Ishikawa (cell line): ENCODE measurements at regions not wholly inside any gene's neighbourhood (a gene's known extent, or its start where the extent isn't known, plus 50 kb on each side); places are given as distances from the start of the nearest gene placed in this dataset.

Experiments used
- CEBPB ChIP-seq: IDR thresholded peaks from 2 replicates; pipeline ENCODE4 v1.6.1; 2012
- EGR1 ChIP-seq: IDR thresholded peaks from 2 replicates; pipeline ENCODE4 v1.6.1; 2012
- EP300 ChIP-seq: IDR thresholded peaks from 2 replicates; pipeline ENCODE4 v1.6.1; 2012; ENCODE audit warnings: borderline replicate concordance
- FOXM1 ChIP-seq: IDR thresholded peaks from 2 replicates; pipeline ENCODE4 v1.6.1; 2012; ENCODE audit warnings: low read depth, borderline replicate concordance
- RAD21 ChIP-seq: IDR thresholded peaks from 2 replicates; pipeline ENCODE4 v1.6.1; 2012; ENCODE audit warnings: low read depth
- TAF1 ChIP-seq: IDR thresholded peaks from 2 replicates; pipeline ENCODE4 v1.6.1; 2012; ENCODE audit warnings: low read depth, mild to moderate bottlenecking
- TEAD4 ChIP-seq: IDR thresholded peaks from 2 replicates; pipeline ENCODE4 v1.6.1; 2012
- ZBTB7A ChIP-seq: IDR thresholded peaks from 2 replicates; pipeline ENCODE4 v1.6.1; 2012; ENCODE audit warnings: low read depth
- TF ChIP-seq, protein P1 (sequence below): IDR thresholded peaks from 2 replicates; pipeline ENCODE4 v1.6.1; 2012; ENCODE audit warnings: low read depth, mild to moderate bottlenecking
- TF ChIP-seq, protein P2 (sequence below): IDR thresholded peaks from 2 replicates; pipeline ENCODE4 v1.6.1; 2012

DNA sequence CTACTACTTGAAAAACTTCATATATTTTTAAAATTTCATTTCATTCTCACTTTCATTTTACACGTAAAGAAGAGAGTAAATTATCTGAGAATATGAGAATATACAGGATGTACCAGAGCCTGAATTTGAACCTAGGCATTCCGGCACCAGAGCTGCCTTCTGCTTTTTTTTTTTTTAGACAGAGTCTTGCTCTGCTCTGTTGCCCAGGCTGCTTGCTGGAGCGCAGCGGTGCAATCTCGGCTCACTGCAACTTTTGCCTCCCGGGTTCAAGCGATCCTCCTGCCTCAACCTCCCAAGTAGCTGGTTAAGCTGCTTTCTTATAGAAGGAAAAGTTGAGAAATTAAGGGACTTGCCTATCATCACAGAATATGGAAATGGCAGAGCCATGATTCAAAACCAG lies 540.1 kb downstream of the EBF1 start:
- TF ChIP-seq TEAD4 (no peak), ZBTB7A (no peak), RAD21 (no peak), TAF1 (no peak), EP300 (no peak), EGR1 (no peak), CEBPB (no peak), FOXM1 (no peak)
- TF ChIP-seq, protein P1, sequence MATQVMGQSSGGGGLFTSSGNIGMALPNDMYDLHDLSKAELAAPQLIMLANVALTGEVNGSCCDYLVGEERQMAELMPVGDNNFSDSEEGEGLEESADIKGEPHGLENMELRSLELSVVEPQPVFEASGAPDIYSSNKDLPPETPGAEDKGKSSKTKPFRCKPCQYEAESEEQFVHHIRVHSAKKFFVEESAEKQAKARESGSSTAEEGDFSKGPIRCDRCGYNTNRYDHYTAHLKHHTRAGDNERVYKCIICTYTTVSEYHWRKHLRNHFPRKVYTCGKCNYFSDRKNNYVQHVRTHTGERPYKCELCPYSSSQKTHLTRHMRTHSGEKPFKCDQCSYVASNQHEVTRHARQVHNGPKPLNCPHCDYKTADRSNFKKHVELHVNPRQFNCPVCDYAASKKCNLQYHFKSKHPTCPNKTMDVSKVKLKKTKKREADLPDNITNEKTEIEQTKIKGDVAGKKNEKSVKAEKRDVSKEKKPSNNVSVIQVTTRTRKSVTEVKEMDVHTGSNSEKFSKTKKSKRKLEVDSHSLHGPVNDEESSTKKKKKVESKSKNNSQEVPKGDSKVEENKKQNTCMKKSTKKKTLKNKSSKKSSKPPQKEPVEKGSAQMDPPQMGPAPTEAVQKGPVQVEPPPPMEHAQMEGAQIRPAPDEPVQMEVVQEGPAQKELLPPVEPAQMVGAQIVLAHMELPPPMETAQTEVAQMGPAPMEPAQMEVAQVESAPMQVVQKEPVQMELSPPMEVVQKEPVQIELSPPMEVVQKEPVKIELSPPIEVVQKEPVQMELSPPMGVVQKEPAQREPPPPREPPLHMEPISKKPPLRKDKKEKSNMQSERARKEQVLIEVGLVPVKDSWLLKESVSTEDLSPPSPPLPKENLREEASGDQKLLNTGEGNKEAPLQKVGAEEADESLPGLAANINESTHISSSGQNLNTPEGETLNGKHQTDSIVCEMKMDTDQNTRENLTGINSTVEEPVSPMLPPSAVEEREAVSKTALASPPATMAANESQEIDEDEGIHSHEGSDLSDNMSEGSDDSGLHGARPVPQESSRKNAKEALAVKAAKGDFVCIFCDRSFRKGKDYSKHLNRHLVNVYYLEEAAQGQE = no peak
- TF ChIP-seq, protein P2, sequence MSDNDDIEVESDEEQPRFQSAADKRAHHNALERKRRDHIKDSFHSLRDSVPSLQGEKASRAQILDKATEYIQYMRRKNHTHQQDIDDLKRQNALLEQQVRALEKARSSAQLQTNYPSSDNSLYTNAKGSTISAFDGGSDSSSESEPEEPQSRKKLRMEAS = no peak
